ENCODE measurements at regions not wholly inside any gene's neighbourhood (a gene's known extent, or its start where the extent isn't known, plus 50 kb on each side); places are given as distances from the start of the nearest gene placed in this dataset.

DNA sequence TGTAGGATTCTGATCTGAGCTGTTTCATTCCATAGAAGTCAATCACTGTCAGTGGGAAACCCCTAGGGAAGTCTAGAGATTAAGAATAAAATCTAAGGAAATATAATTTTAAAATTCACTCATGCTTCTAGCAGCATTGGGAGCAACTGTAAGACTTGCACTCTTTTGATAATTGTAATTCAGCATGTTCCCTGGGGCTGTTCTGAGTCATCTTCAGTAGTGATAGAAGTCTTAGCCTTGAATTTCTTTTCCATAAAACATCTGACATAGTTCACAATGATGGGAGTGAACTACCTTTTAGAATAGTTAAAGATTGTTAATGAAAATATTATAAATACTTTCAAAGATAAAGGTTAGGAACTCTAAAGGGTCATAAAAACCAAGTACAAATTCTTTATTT, 935.8 kb downstream of the DTWD2 start:
- Histone ChIP-seq H3K36me3 (ENCODE audit: control insufficient read depth, insufficient read depth, low read length) (no peaks in the 10 kb centered on the region), H3K27me3 (ENCODE audit: control insufficient read depth, insufficient read depth, low read length) (no peaks in the 10 kb centered on the region), H3K4me1 (ENCODE audit: control insufficient read depth, insufficient read depth, low read length) (no peaks in the 10 kb centered on the region), H3K27ac (ENCODE audit: low read length) (no peak overlapping the region), H3K4me3 (ENCODE audit: low read length) (no peak overlapping the region), H3K9me3 (ENCODE audit: control insufficient read depth, insufficient read depth, low read length) (no peaks in the 10 kb centered on the region)
- Mint-ChIP-seq H3K36me3 (no peaks in the 10 kb centered on the region), H3K9me3 (peaks cover 10 to 20% of the 10 kb centered on the region in 2 donors), H3K27ac (no peak overlapping the region), H3K4me3 (no peak overlapping the region), H3K27me3 (ENCODE audit: low read depth in 2 of 2) (no peaks in the 10 kb centered on the region), H3K4me1 (no peaks in the 10 kb centered on the region)
- intact Hi-C loops (cut with micrococcal nuclease): no loop called here
- ATAC-seq (no peak), DNase-seq (no peak)
- TF ChIP-seq, protein P1, sequence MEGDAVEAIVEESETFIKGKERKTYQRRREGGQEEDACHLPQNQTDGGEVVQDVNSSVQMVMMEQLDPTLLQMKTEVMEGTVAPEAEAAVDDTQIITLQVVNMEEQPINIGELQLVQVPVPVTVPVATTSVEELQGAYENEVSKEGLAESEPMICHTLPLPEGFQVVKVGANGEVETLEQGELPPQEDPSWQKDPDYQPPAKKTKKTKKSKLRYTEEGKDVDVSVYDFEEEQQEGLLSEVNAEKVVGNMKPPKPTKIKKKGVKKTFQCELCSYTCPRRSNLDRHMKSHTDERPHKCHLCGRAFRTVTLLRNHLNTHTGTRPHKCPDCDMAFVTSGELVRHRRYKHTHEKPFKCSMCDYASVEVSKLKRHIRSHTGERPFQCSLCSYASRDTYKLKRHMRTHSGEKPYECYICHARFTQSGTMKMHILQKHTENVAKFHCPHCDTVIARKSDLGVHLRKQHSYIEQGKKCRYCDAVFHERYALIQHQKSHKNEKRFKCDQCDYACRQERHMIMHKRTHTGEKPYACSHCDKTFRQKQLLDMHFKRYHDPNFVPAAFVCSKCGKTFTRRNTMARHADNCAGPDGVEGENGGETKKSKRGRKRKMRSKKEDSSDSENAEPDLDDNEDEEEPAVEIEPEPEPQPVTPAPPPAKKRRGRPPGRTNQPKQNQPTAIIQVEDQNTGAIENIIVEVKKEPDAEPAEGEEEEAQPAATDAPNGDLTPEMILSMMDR (IDR thresholded peaks at IDR 0.05): no peak

DNA sequence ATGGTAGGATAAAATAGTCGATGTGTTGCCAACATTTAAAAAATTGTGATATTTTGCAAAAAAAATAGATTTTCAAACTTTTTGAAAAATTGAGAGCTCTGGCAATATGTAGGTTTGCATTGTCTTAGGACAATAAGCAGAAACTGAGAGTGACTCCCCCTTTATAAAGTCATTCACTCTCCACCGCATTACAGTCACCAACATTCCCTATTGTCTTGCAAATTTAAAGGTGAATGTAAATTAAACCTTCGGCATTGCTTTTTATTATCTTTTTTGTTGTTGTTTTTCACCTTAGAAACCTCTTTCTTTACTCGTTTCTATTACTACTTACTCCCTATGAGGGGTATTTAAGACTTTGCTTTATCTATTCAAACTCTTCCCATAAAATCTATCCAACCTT, 944.2 kb downstream of the DTWD2 start:
- peaks cover 3% of the 10 kb centered on the region for H3K9me3 ChIP-seq (ENCODE audit: control insufficient read depth, insufficient read depth, low read length)
- Mint-ChIP-seq H3K27ac (no peak overlapping the region), H3K27me3 (ENCODE audit: low read depth in 2 of 2) (no peaks in the 10 kb centered on the region), H3K4me3 (no peak overlapping the region), H3K4me1 (no peaks in the 10 kb centered on the region), H3K9me3 (peaks cover 4 to 9% of the 10 kb centered on the region in 2 donors), H3K36me3 (no peaks in the 10 kb centered on the region)
- no peak overlapping the region for H3K27ac ChIP-seq (ENCODE audit: low read length)
- no peaks in the 10 kb centered on the region for H3K36me3 ChIP-seq (ENCODE audit: control insufficient read depth, insufficient read depth, low read length)
- no peak for ATAC-seq
- no peaks in the 10 kb centered on the region for H3K4me1 ChIP-seq (ENCODE audit: control insufficient read depth, insufficient read depth, low read length)
- H3K4me3 ChIP-seq (ENCODE audit: low read length): no peak overlapping the region
- no peak for DNase-seq
- TF ChIP-seq, protein P1 (IDR thresholded peaks at IDR 0.05): no peak
- 80% methylated on average over 1 of the region's 4 CpGs for WGBS (ENCODE audit: insufficient coverage)
- H3K27me3 ChIP-seq (ENCODE audit: control insufficient read depth, insufficient read depth, low read length): no peaks in the 10 kb centered on the region
- intact Hi-C loops (cut with micrococcal nuclease): no loop called here

DNA sequence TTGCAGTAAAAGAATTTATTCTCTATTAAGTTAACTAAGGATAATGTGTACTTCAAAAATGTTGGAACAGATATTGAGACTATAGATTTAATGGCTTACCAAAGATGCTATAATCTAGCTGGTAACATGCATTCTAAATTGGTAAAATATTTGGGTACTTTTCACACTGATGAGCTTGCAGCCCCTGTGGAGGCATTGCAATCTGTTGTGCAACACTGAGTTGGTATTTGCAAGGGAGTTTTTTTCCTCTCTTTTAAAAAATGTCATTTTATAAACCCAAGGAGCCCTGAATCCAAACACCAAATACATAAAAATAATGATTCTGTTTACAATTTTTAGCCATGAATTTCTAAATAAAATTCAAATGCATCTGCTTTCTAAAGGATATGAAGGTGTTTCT, 944.8 kb downstream of the DTWD2 start:
- no peaks in the 10 kb centered on the region for H3K27me3 ChIP-seq (ENCODE audit: control insufficient read depth, insufficient read depth, low read length)
- no peak overlapping the region for H3K4me3 ChIP-seq (ENCODE audit: low read length)
- TF ChIP-seq, protein P1 (IDR thresholded peaks at IDR 0.05): no peak
- ATAC-seq: no peak
- no peaks in the 10 kb centered on the region for H3K36me3 ChIP-seq (ENCODE audit: control insufficient read depth, insufficient read depth, low read length)
- H3K27me3 Mint-ChIP-seq (ENCODE audit: low read depth in 2 of 2): no peaks in the 10 kb centered on the region
- H3K4me1 Mint-ChIP-seq: no peaks in the 10 kb centered on the region
- no peak overlapping the region for H3K4me3 Mint-ChIP-seq
- no peak for DNase-seq
- H3K4me1 ChIP-seq (ENCODE audit: control insufficient read depth, insufficient read depth, low read length): no peaks in the 10 kb centered on the region
- intact Hi-C loops (cut with micrococcal nuclease): no loop called here
- H3K27ac ChIP-seq (ENCODE audit: low read length): no peak overlapping the region
- no peak overlapping the region for H3K27ac Mint-ChIP-seq
- H3K36me3 Mint-ChIP-seq: no peaks in the 10 kb centered on the region
- peaks cover 4 to 9% of the 10 kb centered on the region in 2 donors for H3K9me3 Mint-ChIP-seq
- peaks cover 3% of the 10 kb centered on the region for H3K9me3 ChIP-seq (ENCODE audit: control insufficient read depth, insufficient read depth, low read length)

DNA sequence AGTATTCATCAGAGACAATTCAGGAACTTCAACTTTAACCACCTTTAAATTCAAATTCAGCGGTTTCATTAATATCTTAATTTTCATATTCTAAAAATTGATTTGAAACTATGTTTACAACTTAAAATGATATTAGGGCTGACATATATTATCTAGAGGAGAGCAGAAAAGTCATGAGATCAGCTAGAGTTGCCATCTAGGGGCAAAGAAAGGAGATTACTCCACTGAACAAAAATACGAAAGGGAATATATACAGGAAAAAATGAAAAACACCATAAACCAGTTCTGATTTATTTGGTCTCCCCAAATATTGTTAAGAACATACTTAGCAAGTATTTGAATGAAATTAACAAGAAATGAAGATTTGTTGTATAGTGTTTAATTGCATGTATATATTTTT, 946.3 kb downstream of the DTWD2 start:
- DNase-seq (no peak), ATAC-seq (no peak)
- Histone ChIP-seq H3K36me3 (ENCODE audit: control insufficient read depth, insufficient read depth, low read length) (no peaks in the 10 kb centered on the region), H3K27me3 (ENCODE audit: control insufficient read depth, insufficient read depth, low read length) (no peaks in the 10 kb centered on the region), H3K4me1 (ENCODE audit: control insufficient read depth, insufficient read depth, low read length) (no peaks in the 10 kb centered on the region), H3K27ac (ENCODE audit: low read length) (no peak overlapping the region), H3K9me3 (ENCODE audit: control insufficient read depth, insufficient read depth, low read length) (peaks cover 3% of the 10 kb centered on the region), H3K4me3 (ENCODE audit: low read length) (no peak overlapping the region)
- H3K27ac Mint-ChIP-seq: no peak overlapping the region
- TF ChIP-seq, protein P1 (IDR thresholded peaks at IDR 0.05): no peak
- intact Hi-C loops (cut with micrococcal nuclease): no loop called here
- no peaks in the 10 kb centered on the region for H3K4me1 Mint-ChIP-seq
- H3K27me3 Mint-ChIP-seq (ENCODE audit: low read depth in 2 of 2): no peaks in the 10 kb centered on the region
- WGBS (ENCODE audit: insufficient coverage): no CpG with 5 or more reads among the region's 2 CpGs
- no peaks in the 10 kb centered on the region for H3K36me3 Mint-ChIP-seq
- no peak overlapping the region for H3K4me3 Mint-ChIP-seq
- H3K9me3 Mint-ChIP-seq: peaks cover 4 to 9% of the 10 kb centered on the region in 2 donors
